HG02885 (cell line): ENCODE measurements at regions not wholly inside any gene's neighbourhood (a gene's known extent, or its start where the extent isn't known, plus 50 kb on each side); places are given as distances from the start of the nearest gene placed in this dataset.
"Not testable (repeated sequence)": the region's sequence is repeated elsewhere in the genome, so short reads cannot be mapped to it uniquely, and the experiment has no call there.

ENCODE experiments used
- ATAC-seq: cut with Tn5 transposase; IDR thresholded peaks from one replicate; pipeline ENCODE4 v1.9.1; 2021; ENCODE audit warnings: mild to moderate bottlenecking; ENCODE audit not compliant: unreplicated experiment, poor library complexity

DNA sequence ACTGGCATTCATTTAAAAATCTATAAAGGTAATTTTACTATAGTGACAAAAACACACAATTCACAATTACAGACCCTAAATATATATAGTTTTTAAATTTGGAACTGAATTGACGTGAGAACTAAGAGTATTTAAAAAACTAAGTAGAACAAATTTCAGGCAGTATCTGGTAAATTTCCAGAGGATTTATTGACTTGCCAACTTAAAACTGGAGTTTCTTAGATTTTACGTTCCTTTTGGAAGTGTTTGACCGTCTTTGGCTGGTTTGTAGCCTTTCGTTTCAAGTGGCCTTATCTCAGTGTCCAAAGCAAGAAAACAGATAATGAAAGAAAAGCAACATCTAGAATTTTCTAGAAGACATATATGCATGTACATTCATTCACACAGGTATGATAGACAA is 234.4 kb upstream of the VLDLR start:
- ATAC-seq = no peak

DNA sequence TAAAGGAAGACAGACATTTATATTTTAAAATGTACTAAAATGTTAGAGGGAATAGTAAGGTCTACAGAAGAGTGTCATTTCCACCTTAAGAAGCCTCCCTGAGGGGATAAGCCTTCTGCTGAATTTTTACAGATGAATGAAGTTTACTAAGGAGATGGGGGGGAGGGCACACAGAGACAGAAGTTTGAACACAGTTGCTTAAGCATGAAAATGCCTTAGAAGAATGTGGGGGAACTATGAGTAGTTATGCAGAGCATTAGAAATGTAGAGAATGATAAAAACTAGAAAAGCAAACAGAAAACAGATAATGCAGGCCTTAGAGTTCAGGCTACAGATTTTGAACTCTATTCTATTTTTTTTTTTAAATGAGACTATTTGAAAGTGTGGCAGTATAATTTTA is 232.2 kb upstream of the VLDLR start:
- ATAC-seq = no peak

DNA sequence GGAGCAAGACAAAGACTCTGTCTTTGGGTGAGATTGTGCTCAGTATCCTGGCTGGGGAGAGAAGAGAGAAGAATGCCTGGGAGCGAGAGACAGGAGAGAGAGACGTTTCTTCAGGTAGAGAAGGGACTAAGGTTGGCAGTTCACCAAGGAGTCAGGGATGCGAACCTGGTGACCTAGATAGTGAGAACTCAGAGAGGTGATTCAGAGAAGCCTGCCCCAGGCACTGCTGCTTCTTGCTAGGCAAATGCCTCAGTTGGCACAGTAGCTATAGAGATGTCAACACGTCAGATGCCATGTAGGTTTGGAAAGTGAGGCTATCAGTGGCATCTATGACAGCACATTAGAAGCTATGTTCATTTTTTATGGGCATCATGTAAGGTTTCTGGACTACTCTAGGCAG is 231.6 kb upstream of the VLDLR start:
- no peak for ATAC-seq

DNA sequence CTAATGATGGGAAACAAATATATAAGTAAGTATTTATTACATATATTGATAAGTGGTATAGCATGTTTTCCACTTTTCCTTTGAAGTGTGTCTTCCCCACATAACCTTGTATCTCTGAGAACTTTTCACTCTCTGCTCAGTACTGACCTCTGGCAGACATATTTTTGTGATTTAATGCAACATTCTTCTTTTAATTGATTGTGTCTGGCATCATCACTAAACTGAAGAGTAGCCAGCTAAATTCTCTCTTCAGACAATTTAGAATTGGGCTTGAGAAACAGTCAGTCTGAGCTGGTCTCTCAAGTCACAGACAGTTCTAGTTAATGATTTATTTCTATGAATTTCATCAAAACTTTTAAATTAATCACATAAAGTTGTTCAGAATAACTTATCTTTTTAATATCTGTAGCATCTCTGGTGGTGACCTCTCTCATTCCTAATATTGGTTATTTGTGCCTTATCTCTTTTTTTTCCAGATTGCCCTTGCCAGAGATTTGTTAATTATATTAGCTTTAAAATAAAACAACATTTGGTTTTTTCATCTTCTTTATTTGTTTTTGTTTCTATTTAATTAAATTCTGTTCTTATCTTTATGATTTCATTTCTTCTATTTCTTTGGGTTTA is 230.0 kb upstream of the VLDLR start:
- not testable (repeated sequence) for ATAC-seq

DNA sequence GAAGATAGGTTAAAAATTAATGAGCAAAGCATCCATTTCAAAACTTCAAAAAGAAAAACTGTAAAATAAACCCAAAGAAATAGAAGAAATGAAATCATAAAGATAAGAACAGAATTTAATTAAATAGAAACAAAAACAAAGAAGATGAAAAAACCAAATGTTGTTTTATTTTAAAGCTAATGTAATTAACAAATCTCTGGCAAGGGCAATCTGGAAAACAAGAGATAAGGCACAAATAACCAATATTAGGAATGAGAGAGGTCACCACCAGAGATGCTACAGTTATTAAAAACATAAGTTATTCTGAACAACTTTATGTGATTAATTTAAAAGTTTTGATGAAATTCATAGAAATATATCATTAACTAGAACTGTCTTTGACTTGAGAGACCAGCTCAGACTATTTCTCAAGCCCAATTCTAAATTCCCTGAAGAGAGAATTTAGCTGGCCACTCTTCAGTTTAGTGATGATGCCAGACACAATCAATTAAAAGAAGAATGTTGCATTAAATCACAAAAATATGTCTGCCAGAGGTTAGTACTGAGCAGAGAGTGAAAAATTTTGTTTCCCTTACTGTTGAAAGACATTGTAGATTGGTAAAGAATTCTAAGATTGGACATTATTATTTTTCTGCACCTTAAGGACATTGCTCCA is 227.4 kb upstream of the VLDLR start:
- not testable (repeated sequence) for ATAC-seq

DNA sequence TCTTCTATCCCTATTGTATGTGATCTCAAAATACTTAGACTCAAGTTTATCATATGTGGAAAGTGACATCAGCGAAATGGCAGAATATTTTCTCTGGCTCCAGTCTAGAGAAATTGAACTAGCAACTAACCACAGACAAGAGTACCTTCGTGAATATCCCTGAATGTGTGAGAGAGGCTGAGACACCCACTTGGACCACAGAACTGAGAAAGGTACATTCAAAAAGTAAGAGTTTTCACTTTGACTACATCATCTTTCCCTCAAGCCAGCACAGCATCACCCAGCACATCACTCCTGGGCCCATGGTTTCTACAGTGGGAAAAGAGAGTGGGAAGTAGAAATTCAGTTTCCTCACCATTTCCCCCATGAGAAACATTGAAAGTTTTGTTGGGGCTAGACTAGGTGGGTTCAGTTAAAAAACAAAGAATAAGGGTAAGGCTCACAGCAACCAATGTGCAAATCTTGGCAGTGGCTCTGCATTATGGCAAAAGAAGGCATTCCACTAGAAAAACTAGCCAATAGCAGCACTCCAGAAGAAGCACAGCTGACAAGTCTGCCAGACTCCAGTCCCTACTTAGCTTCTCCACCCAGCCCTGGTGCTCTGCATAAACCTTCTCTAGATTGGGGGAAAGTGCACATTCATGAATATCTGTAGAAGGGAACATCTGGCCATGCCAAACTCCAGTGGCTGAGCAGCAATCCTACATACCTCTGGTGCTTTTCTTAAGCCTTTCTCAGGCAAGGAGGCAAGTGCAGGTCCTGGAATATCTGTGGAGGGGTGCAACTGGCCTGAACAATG is 225.6 kb upstream of the VLDLR start:
- no peak for ATAC-seq

DNA sequence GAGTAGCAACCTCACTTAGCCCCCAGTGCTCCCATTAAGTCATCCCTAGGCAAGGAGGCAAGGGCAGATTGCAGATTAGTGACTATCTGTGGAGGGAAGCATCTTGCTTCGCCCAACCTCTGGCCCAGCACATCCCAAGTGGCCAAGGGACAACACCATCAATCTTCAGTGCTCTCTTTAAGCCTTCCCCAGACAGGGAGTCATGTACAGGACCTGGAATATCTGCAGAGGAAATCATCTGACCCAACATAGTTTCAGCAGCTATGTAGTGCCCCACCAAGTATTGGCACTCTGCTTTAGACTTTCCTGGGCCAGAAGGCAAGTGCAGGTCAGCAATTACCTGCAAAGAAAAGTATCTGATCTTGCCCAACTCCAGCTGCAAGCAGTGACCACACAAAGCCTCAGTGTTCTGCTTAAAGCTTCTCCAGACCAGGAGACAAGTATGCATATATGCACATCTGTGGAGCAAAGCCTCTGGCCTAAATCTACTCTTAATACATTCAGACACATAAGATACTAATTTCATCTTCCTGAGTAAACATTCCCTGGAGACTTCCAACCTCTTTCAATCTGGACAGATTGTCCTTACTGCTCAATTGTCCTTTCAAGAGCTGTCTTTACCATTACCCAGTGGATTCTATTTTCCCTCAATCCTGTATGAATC is 224.8 kb upstream of the VLDLR start:
- ATAC-seq = no peak

DNA sequence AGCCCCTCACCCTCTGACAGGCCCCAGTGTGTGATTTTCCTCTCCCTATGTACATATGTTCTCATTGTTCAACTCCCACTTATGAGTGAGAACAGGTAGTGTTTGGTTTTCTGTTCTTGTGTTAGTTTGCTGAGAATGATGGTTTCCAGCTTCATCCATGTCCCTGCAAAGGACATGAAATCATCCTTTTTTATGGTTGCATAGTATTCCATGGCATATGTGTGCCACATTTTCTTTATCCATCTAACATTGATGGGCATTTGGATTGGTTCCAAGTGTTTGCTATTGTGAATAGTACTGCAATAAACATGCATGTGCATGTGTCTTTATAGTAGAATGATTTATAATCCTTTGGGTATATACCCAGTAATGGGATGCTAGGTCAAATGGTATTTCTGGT is 223.7 kb upstream of the VLDLR start:
- not testable (repeated sequence) for ATAC-seq

DNA sequence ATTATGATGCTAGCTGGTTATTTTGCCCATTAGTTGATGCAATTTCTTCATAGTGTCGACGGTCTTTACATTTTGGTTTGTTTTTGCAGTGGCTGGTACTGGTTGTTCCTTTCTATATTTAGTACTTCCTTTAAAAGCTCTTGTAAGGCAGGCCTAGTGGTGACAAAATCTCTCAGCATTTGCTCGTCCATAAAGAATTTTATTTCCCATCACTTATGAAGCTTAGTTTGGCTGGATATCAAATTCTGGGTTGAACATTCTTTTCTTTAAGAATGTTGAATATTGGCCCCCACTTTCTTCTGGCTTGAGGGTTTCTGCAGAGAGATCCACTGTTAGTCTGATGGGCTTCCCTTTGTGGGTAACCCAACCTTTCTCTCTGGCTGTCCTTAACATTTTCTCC is 219.8 kb upstream of the VLDLR start:
- not testable (repeated sequence) for ATAC-seq

DNA sequence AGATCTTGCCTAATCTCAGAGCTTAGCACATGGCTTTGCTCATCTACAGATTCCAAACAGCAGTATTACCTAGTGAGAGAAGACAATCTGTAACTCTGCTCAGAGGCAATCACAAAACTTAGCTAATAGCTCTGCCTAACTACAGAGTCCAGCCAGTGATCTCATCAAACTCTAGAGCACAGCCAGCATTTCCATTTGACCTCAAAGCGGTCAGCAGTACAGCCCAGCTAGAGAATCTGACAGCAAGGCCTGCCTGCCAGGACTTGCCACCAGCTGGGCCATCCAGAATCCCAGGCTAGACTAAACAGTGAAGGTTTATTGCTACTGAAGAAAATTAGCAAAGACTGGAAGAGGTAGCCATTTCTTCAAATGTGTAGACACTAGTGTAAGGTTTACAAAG is 217.9 kb upstream of the VLDLR start:
- no peak for ATAC-seq

DNA sequence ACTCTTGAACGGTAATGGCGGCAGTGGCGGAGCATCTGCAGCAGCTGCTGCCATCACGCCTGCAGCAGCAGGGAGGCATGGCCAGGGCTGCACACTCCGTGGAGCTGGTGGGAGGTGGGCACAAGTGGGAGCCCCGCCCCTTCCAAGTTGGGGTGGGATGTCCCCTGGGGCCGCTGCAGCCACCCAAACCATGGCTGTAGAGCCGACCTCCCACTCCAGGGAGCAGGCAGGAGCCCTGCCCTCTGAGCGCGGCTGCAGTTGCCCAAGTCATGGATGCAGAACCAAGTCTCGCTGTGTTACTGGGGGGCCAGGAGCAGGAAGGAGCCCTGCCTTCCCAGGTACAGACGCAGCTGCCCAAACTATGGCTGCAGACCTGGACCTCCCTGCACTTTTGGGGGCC is 215.3 kb upstream of the VLDLR start:
- ATAC-seq = no peak

DNA sequence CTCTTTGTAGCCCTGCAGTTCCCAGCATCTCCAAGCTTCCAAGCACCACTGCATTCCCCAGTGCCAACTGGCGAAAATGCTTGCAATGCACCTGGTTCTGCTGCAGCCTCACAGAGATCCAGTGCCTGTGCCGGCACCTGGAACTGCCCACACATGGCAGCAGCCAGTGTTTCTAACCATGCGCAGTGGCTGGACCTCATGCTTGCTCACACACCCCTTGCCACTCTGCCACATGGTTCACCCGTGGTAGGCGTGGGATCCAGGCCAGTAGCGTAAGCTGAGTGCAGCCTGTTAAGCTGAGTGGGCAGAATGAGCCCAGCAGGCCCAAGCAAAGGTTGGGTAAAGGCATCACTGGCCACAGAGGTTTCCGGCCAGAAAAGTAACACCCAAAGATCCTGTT is 214.1 kb upstream of the VLDLR start:
- ATAC-seq = no peak

DNA sequence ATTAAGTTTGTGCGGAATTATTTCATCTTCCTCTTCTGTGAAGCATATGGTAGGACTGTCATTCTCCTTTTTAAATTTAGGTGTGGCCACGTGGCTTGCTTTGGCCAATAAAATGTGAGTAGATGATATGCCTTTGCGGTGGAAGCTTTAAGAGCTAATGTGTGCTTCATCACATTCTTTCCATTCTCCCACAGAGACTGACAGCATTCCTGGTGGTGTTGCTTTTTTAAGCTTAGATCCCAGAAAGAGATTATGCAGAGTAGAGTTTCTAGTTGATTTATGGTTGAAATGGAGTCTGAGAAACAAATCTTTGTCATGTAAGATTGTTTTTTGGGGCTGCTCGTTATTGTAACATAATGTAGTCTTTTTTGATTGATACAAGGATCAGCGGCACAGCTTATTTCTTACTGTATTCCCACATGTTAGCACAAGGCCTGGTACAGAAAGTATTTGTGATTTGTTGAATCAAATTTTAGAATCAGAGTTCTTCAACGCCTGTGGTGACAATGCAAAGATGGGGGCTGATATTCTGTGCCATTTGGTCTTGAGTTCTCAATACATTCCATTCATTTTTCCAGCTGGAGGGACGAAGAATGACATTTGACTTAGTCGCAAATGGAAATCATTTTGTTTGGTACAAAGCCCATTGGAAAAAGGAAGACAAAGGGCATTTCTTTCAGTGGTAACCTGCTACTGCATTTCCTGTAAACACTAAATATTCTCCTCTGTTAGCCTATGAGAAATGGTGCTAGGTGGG is 209.9 kb upstream of the VLDLR start:
- ATAC-seq = no peak

DNA sequence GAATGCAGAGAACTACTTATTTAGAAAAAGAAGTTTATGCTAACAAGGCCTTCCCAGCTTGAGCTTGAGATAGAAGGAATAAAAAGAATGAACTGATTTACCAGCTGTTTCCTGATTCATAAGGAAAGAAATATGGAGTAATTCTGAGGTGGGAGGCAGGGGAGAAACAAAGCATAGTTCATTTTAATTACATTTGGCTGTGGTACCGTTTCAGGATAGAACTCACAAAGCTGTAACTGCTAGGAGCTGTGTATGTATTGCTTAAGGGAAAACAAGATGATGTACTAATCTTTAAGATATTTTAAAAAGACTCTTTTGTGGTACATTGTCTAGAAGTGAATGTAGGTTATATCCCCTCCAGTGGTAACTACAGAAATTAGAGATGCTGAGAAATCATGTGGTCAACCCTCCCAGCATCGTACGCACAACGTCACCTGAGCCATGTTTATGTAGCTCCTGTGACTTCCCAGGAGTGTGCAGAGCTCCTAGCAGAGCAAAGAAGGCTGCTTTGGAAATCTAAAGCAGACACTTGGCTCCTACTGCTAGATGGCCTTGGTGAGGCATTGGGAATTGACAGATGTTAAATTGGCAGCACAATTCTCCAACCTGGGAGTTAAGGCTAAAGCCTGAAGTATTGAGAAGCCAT is 208.3 kb upstream of the VLDLR start:
- ATAC-seq = no peak

DNA sequence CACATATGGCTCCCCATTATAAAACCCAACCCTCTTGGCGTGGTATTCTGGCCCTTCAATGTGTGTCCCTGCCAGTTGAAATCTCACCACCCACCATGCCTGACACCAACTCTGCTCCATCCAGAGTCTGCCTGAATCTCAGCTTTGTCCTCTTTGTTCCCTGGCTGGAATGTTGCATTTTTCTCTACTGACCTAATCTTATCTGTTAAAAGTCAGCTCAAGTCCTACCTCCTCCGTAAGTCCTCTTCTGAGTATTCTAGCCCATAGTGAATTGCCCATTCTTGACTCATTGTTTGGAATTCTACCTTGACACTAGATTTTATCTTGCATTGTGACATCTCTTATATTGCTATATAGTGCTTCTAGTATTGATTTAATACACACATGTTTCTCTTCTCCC is 207.1 kb upstream of the VLDLR start:
- ATAC-seq = no peak

DNA sequence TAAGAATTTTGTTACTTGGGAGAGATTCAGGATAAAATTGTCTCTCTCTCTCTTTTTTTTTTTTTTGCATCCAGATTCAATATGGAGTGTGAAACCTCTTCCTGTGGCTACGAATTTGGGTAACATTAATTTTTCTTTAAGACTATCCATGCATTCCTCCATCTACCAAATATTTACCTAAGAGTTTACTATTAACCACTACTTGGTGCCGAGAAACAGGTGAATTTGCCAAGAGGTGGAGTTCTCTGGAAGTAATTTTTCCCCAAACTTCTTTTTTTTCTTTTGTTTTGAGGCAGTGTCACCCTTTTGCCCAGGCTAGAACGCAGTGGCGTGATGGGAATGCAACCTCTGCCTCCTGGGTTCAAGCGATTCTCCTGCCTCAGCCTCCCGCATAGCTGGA is 206.3 kb upstream of the VLDLR start:
- ATAC-seq = no peak

DNA sequence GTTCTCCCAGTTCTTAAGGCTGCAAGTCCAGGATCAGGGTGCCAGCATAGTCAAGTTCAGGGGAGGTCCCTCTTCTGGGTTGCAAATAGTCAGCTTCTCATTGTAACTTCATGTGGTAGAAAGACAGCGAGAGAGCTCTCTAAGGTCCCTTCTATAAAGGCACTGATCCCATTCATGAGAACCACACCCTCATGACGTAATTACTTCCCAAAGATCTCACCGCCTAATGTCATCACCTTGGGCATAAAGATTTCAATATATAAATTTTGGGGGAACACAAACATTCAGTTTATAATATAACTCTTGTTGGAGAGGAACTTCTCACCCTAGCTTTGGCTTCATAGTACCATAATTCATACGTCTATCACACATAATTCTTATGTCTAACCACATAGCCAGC is 203.9 kb upstream of the VLDLR start:
- ATAC-seq = no peak

DNA sequence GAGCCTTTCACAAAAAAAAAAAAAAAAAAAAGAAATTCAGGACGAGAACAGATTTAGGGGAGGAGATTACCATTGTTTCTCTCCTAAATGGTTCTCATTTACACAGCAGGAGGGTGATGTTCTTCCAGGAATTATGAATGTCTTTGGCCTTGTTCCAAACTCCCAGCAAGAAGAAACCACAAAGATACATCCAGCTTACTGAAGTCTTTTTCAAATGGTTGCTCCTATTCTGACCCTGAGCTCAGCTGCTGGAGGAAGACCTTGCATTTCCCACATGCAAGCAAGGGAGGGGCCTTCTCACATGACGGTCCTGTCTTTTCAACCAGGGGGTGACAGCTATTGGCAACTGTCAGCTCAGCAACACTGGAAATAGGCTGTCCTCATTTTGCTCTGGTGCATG is 203.0 kb upstream of the VLDLR start:
- ATAC-seq = no peak

DNA sequence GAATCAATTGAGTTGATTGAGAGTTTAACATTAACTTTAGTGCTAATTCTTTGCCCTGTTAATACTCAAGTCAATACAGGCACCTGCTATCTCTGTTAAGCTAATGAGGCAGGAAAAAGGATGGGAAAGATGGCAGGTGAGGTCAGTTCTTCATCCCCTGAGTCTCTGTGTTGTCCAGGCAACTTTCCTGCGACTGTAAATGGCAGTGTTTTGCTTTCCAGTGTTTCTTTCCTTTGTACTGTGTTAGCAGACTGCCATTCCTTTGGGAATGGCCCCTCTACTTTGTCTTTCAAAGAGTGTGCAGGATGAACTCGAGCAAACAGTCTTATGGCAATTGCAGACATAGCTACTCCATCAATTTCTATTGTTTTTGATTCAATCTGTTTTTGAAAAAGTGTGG is 202.2 kb upstream of the VLDLR start:
- ATAC-seq = no peak

DNA sequence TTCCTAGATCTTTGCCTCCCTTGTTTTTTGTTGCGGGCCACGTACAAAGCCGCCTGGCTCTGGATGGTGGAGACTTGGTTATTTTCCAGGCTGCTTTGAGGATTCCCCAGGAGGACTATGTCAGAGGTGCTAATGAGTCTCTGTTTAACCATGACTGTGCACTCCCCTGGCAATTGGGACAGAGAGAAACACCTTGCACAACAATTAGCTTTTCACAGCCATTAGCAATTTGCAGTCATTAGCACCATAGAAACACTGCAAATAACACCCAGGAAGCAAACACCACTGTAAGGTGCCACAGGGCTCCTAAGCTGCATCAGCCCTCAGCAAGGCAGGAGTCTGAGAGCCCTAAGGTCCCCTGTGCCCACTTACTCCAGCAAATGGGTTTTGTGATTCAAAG is 201.0 kb upstream of the VLDLR start:
- no peak for ATAC-seq
